GM18868 (cell line): ENCODE measurements at regions not wholly inside any gene's neighbourhood (a gene's known extent, or its start where the extent isn't known, plus 50 kb on each side); places are given as distances from the start of the nearest gene placed in this dataset.

ENCODE experiments used
- ATAC-seq: cut with Tn5 transposase; IDR thresholded peaks from one replicate; pipeline ENCODE4 v1.9.1; 2021; ENCODE audit warnings: mild to moderate bottlenecking, moderate library complexity; ENCODE audit not compliant: unreplicated experiment

DNA sequence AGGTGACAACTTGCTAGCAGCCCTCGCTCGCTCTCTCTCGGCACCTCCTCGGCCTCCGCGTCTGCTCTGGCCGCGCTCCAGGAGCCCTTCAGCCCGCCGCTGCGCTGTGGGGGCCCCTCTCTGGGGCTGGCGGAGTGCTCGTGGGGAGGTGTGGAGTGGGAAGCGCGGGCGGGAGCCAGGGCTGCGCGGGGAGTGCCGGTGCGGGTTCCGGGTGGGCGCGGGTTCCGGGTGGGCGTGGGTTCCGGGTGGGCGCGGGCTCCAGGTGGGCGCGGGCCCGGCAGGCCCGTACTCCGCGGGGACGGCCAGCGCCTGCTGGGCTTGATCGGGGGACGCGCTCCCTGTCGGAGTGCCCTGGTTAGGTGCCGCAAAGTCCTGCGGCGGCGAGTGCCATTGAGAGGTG is 384.3 kb downstream of the GPM6A start:
- ATAC-seq: no peak

DNA sequence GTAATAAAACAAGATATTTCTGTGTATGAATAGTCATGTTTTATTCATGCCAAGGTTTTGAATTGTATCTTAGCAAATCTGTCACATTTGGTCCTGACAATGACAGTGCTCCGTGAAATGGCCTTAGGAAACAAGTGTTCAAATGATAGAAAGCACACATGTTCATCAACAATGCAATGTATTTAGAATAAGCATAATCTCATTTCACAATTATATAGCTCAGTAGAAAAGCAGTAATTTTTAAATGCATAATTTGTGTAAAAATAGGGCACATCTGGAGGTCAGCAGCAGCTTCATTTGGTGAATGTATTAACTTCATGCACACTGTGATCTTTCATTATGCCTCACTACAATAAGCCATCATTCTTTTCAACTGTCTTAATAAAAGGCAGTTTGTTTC is 380.4 kb downstream of the GPM6A start:
- no peak for ATAC-seq

DNA sequence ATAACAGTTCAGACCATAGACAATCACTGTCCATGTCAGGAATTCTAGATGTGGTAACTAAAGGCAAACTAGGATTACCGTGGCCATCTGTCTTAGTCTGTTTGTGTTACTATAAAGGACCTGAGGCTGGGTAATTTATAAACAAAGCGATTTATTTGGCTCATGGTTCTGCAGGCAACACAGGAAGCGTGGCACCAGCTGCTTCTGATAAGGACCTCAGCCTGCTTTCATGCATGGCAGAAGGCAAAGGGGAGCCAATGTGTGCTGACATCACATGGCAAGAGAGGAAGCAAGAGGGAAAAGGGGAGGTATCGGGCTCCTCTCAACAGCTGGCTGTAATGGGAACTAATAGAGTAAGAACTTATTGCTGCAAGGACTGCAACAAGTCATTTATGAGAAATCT is 376.7 kb downstream of the GPM6A start:
- peak; percentile 59 for ATAC-seq

DNA sequence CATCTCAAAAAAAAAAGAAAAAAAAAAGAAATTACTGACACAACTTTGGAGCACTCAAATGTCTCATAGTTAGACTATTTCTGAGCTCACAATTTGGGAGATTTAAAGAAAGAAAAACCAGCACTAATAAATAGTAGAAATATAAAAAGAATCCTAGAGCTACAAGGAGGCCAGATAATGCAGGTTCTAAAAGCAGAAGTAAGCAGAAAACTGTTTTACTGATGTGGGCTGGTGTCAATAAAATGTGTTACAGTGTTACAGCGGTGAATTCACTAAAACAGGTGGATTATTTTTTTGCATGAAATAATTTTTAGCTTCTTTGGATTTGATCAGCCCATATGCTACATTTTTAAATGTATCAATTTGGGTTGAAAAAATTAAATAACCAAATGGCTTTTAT is 375.9 kb downstream of the GPM6A start:
- no peak for ATAC-seq

DNA sequence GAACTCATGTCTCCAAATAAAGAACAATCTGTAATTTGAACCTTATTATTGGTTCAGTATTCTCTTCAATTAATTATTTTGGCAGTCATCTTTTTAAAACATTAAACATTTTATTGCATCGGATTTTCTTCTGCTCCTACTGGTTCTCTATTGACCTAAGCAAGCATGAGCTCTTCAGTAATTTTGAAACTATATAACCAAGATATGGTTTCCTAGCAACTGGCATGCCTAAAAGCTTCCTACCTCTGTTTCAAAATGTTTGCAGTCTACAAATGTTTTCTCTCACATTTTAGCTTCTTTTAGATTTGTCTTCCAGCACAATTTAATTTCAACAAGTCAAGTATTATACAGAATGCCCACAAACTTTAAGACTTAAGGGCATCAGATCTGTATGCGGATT is 371.3 kb downstream of the GPM6A start:
- ATAC-seq: no peak

DNA sequence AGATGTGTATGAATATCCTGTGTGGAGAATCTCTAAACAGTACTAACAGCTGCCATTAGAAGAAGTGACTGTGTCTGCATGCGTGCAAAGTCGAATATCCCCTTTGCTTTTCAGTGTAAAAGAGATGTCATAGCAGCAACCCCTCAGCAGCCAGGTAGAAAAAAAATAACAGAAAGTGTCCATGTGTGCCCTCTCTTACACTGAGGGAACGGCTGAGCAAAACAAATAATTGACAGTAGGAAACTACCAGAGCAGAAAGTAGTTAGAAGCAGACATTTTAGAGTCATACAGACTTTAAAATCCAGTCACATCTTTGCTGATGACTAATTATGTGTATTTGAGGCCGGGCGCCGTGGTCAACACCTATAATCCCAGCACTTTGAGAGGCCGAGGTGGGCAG is 370.8 kb downstream of the GPM6A start:
- no peak for ATAC-seq

DNA sequence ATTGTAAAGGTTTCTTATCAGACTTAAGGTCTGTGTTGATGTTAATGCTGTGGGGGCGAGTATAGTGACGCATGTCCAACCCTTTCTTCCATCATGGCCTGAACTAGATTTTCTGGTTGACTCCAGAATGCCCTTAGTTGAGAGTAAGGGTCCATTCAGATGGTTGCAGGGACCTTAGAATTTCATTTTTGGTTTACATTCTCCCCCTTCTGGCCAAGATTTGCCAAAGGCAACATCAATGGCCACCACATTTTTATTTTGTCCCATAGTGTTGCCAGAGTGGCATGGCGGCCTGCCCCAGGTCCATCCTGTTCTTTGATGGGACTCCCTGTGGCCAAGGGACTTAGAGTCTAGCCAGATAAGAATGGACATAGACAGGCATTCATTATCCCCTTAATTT is 368.5 kb downstream of the GPM6A start:
- ATAC-seq: no peak

DNA sequence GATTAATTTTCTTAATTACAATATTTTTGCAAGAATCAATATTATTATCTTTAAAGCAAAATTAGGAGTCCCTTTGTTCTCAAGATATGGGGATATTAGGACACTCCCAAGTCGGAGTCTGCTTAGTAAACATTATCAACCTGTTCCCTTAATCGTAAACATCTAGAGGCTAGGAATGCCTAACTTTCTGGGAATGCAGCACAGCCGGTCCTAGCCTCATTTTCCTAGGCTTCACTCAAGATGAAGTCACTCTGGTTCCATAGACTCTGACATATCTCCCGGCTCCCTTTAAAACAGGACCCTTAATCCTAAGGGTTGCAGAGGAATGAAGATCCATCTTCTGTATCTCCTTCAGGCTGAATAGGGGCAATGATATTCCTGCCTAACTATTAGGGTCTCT is 367.6 kb downstream of the GPM6A start:
- no peak for ATAC-seq

DNA sequence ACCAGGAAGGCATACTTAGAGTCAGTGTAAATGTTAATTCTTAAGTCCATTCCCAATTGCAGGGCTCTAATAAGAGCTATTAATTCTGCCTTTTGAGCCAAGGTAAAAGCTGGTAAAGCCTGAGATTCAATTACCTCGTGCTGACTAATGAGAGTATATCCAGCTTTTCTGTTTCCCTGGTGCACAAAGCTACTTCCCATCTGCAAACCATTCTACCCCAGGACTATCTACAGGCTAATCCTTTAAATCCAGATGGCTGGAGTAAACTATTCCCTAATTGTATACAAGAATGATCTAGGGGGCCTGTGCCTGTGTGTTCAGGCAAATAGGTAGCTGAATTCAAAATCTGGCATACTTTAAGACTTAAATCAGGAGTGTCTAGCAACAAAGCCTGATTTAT is 365.0 kb downstream of the GPM6A start:
- no peak for ATAC-seq

DNA sequence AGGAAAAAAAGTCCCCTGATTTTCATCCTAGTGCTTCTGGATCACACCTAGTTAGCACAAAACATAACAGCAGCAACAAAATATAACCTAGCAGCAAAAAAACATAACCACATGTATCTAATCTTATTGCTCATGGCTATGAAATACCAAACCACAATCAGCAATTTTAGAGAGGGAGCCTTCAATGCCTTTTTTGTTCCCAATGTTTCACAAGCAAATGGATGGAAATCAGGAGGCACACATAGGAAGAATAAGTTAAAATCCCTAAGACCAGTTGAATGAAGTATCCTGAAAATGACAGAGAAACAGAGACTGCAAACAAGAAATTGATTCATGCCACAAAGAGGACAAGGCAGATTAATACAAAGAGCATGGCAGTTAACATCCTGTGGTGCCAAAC is 361.6 kb downstream of the GPM6A start:
- no peak for ATAC-seq

DNA sequence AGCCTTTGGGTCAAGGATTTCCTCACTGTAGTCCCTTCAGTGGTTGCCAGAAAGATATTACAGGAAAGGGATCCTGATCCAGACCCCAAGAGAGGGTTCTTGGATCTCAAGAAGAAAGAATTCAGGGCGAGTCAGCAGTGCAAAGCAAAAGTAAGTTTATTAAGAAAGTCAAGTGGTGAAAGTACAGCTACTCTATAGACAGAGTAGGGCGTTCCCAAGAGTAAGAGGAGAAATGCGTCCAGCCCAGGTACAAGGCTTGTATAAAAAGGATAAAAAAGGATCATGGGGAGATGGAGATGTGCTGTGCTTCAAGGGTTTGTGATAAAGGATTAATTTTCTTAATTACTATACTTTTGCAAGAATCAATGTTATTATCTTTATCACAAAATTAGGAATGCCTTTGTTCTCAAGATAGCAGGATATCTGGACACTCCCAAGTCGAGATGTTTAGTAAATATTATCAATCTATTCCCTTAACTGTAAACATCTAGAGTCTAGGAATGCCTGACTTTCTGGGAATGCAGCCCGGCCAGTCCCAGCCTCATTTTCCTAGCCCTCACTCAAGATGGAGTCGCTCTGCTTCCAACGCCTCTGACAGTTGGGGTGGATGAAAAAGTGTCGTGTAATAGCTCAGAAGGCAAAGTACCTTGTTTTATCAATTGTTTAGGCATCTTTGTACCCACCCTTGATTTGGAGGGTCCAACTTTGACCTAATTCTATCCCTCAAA is 360.7 kb downstream of the GPM6A start:
- ATAC-seq: no peak

DNA sequence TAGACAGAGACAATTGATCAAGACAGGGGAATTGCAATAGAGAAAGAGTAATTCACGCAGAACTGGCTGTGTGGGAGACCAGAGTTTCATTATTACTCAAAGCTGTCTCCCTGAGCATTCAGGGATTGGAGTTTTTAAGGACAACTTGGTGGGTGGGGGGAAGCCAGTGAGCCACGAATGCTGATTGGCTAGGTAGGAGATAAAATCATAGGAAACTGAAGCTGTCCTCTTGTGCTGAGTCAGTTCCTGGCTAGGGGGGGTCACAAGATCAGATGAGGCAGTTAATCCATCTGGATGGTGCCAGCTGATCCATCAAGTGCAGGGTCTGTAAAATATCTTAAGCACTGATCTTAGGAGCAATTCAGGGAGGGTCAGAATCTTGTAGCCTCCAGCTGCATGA is 358.6 kb downstream of the GPM6A start:
- ATAC-seq: no peak

DNA sequence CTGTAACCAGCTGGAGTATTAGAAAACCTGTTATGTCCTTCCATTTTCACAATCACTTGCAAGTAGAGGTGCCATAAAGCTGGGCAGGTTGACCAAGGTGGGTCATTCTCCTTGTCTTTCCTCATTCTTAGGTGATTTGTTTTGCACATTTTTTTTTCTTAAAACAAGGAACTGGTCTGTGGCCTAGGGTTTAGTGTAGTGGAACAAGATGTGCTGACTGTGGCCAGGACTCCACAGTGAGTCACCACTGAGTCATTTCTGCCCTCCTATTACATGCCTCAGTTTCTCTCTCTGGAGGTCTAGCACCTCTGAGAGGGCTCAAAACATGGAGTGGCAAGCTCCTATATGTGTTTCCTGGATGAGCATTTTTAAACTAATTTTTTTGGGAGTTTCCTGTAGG is 355.9 kb downstream of the GPM6A start:
- ATAC-seq: no peak

DNA sequence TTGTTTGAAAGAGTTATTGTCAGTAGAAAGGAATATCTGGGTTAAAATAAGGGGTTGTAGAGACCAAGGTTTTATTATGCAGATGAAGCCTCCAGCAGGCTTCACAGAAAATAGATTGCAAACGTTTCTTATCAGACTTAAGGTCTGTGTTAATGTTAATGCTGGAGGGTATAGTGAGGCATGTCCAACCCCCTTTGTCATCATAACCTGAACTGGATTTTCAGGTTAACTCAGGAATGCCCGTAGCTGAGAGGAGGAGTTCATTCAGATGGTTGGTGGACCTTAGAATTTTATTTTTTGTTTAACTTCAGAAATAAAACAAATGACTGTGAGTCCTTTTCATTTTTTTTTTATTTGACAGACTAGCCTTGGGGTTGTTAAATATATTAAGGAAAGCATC is 354.1 kb downstream of the GPM6A start:
- ATAC-seq: no peak

DNA sequence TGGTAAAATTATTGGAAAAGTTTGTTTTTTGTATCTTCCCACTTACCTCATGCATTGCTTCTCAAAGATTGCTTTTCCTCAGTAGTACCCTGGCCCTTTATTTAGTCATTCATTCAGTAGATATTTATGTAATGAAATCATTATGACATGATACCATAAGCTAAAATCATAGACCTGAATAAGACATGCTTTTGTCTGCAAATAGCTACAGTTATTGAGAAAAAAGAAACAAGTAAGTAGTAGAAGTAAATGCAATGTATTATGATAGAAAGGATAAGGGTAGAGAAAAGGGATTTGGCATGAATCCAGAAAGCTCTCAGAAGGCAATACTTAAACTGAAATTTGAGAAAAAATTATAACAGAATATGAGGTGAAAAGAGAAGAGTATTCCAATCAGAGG is 352.5 kb downstream of the GPM6A start:
- no peak for ATAC-seq

DNA sequence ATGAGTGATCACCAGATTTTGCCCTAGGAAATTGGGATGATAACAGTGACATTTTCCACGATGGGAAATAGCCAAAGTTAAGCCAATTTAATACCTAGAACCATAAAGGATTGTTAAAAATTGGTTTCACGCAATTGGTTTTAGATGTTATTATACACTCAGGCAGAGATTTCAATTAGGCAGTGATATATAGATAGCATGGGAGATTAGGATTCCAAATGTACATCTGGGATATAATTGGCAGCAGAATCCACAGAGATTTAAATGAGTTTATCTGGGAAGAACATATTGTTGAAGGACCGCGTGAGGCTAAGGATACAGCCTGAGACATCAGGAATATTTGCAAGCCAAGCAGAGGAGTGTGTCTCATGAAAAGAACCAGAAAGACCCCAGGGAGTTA is 351.6 kb downstream of the GPM6A start:
- no peak for ATAC-seq

DNA sequence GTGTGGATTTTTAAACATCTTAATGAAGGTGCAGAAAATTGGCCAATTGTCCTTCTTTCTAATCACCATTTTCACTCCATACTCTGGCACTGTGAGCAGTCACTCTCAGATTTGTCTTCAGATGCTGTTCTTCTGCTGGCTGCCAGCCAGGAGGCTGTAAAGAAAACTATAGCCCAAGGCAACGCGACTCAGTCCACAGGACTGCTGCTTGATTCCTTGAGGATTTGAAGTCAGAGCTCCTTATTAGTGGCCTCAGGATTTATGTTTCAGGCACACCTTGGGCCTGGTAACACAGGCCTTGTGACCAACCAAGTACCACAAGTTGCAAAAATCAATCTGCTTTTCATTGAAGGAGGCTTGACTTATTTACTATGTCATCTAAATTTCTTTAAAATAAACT is 342.6 kb downstream of the GPM6A start:
- no peak for ATAC-seq

DNA sequence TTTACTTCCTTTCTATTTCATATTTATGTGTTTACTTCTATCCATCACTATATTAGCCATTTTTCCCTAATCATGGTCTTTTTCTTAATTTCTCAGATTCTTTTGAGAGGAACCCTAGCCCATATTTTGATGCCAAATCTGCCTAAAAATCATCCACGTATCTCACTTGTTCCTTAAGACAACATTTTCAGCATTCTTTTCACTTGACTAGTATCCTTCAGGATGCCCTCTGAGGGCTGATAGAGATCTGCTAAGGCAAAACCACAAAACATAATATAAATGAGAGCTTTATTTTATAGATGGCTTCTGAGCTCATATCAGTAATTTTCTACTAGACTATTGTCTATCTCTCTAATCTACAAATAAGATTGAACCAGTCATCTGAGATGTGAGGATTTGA is 341.9 kb downstream of the GPM6A start:
- no peak for ATAC-seq

DNA sequence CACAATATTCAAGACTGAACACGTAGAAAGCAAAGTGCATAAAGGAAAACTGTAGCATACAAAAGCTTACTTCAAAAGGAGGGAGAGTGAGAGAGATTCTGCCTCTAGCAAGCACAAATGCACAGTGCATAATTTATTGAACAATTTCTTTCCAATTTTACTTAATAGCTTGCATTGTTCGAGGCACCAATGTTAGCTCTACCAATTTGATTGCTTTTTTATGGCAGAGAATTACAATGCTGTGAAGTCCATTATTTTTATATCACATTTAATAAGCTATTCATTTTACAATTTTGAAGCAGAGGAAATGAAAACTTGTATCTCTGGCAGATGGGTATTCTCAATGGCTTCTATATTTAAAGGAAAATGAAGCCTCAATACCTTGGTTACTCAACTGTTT is 331.7 kb downstream of the GPM6A start:
- no peak for ATAC-seq

DNA sequence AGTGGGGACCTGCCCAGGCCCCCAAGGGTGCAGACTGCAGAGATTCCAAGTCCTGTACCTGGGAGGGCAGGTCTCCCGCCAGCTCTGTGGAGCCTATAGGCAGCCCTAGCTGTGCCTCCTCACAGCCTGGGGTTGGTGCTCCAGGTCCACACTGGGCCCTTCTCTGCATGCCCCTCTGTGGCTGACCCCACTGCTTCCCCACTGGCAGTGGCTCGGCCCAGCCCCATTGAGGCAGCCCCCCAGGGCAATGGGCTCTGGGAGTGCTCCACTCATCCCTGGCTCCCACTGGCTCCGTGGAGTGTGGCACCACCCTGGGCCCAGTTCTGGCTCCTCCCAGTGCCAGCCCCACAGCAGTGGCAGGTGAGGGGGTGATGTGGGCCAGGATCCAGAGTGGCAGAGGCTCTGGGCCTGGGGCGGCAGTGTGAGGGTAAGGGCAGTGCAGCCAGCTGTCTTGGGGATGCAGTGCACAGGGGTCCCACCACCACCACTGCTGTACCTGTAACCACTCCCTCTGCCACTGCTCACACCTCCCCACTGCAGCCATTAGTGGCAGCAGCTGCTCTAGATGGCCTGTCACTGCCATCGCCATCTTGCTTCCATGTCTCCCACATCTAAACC is 312.2 kb downstream of the GPM6A start:
- no peak for ATAC-seq

DNA sequence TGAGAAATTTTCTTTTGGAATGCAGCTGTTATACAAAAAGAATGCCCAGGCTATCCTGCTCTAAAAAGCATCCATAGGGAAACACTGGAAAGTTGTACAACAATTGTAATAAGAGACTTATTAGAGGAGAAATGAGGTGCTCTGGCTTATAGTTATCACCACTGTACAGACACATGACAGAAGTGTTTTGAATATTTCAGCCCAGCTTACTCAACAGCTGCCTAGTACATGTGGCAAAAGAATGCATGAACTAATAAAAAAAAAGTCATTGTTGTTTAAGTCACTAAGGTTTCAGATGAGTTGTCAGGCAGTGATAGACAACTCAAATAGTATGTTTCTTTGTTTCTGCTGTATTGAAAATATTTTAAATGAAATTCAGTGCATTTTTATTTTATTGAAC is 307.7 kb downstream of the GPM6A start:
- ATAC-seq: no peak

DNA sequence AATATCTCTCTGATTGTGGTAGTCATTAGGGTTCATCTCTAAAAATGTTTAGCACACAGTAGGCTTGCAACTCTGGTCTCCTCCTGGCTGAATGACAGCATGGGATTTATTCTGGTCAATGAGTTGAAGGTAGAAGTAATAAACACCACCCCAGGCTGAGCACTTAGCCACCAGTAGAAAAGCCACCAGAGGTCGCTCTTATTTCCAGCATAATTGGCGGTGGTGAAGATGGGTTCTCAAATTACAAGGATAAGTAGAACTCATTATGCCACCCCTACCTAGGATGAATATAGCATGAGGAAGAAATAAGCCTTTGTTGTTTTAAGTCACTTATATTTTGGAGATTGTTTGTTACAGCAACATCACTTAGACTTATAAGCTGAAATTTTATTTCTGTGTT is 302.7 kb downstream of the GPM6A start:
- ATAC-seq: no peak

DNA sequence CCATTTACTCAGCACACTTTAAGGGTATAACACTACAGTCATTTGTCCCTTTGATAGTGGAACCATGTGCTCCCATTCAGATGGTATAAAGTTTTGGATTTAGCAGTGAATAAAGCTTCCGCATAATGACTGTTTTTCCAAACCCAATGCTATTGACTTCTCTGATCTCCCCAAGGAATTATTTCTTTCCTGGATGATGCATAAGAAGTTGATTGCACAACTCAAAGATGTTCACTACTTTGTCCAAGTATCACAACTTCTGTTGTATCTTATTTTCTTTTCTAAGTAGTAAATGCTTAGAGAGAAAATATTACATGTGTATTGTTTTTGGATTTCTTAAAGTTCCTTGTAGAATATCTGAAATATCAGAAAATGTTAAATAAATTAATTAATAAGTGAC is 300.2 kb downstream of the GPM6A start:
- no peak for ATAC-seq
